Raji (cell line): ENCODE measurements at regions not wholly inside any gene's neighbourhood (a gene's known extent, or its start where the extent isn't known, plus 50 kb on each side); places are given as distances from the start of the nearest gene placed in this dataset.
A peak's percentile ranks its signal among the peaks of the same experiment; 100 is the strongest.

ENCODE experiments used
- POLR2A ChIP-seq: IDR thresholded peaks from 2 replicates; pipeline ENCODE4 v1.6.1; 2011; ENCODE audit warnings: low read depth, low read length, control low read depth; ENCODE audit not compliant: insufficient read depth

- TF ChIP-seq POLR2A, result no peak
Measured at GRCh38 chr4:38314663-38315062, 349.3 kb upstream of the KLF3 start.

GRCh38 chr4:38315286-38315685, 348.7 kb upstream of the KLF3 start:
- no peak for TF ChIP-seq POLR2A

GRCh38 chr4:38316045-38316444, 348.0 kb upstream of the KLF3 start:
- no peak for TF ChIP-seq POLR2A

DNA sequence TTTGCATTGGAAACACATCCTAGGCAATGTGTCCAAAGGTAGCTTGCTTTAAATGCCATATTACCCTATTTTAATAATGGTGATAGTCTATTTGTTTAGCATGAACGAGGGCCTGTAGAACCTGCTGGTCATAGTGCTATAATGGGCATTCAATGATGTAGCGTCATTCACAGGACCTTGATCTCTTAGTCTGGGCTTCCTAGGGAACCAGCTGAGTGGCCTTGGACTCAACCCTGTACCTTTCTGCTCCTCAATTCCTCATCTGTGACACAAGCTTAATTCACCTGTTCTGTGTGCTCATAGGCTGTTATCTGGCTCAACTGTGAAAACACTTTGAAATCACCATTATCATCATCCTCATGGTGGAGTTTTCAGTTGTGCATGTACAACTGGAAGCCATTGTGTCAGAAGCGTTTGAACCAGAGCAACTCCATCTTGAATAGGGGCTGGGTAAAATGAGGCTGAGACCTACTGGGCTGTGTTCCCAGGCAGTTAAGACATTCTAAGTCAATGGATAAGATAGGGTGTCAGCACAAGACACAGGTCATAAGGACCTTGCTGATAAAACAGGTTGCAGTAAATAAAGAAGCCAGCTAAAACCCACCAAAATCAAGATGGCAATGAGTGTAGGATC, 346.8 kb upstream of the KLF3 start:
- TF ChIP-seq POLR2A, result no peak

DNA sequence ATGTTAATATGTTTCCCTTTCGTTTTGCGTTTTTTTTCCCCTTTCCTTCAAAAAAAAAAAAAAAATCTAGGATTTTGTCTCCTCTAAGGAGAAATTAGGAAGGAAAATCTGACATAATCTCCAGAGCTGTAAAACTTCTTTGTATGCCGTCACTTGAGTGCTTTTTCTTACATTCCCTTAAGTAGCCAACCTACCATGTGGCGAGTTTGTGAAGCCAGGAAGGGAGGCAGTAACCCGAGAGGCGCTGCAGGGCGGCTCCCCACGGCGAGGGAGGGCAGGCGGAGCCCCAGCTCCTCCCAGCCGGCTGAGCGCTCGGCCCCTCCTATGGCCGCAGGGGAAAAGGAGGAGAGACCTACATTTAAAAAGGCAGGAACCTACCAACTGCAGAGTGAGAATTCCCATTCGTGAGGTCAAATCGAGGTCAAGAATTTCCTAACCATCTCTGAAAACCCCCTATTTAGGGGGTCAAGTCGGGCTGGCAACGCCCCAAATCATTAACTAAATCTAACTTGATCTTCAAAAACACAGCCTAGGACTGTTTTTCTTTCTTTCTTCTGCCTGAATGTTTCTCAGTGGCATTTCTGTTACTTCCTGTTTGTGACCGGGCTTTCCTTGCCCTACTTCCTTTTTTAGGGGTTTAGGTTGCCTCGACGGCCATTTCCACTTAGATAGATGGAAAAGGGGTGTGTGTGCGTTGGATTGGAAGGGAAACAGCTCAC, 345.1 kb upstream of the KLF3 start:
- peak; percentile 62 for TF ChIP-seq POLR2A

DNA sequence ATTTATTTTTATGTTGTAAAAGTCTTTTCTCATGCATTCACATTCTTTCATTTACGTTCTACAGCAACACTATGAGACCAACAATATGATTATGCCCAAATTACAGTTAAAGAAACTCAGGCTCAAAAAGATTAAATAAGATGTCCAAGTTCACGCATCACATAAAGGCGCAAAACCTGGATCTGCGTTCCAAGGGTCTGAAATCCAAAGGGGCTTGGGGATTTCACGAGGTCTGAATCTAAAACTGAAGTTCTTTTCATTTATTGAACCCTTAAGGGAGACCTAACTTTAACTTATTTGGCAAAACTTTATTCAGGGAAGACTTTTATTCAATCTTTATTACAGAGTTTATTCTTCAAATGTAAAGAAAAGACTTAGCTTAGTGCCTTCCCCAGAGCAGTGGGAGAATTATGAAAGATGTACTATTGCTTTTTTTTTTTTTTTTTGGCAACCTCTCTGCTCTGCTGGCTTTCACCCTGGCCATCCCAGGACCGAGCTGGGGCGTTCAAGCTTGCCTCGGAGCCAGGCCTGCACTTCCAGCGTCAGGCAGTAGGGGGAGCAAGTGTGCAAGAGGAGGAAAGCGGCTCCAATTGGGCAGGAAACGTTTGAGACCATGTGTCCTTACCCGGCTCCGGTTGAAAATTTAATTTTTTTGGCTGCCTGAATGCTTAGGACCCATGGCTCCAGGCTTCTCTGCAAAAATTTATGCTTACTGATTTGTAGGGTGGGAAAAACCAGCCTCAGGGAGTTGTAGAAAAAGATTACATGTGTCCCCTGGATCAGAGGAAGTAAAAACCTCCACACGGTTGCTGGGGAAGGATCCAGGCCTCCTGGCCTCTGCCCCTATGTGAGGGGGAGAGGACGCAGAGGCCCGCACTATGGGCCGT, 344.3 kb upstream of the KLF3 start:
- TF ChIP-seq POLR2A, result no peak

DNA sequence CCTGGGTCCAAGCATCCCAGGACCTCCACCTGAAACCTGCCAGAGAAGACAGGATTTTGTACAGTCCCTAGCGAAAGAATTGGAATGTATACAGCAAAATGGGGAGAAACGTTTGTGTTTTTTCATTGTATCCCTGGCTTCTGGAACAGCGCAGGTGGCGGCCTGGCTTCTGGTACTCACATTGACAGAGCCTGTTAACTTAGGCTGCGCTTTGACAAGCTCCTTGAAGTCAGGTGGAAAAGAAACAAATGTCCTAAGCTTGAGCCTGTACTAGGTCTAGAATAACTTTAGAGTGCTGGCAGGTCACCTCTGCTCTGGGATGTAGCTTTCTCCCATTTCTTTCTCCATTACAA, 343.7 kb upstream of the KLF3 start:
- no peak for TF ChIP-seq POLR2A

DNA sequence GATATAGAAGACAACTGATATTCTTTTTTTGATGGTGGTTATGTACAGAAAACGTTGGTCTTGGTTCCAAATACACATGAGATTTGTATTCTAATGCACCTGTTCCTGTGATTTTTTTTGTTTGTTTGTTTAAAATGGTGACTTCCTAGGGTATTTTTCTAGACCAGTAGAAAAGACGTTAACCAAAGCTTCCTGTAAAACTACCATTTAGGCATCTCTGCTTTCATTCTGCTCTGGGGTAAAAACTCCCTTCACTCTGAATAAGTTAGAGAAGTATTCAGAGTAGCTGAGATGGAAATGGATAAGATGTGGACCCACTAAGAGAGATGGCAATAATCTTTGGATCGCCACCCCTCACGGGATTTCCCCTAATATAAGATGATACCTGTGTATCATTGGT, 343.2 kb upstream of the KLF3 start:
- TF ChIP-seq POLR2A, result no peak

DNA sequence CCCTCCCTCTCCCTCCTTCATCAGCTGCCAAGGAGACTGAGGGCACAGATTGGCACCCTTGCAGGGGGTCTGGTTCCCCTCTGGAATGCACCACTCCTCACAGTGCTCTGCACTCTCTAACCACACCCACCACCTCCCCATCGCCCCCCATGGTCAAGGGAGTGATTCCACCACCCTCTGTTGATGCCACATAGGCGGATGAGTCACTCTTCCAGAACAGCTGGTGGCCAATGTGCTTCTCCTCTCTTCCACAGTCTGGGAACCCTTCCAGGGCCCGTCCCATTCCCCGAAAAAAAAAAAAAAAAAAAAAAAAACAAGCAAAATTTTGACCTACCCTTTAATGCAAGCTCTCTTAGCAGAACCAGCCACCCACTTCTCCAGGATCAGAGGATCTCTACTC, 341.3 kb upstream of the KLF3 start:
- TF ChIP-seq POLR2A, result no peak

DNA sequence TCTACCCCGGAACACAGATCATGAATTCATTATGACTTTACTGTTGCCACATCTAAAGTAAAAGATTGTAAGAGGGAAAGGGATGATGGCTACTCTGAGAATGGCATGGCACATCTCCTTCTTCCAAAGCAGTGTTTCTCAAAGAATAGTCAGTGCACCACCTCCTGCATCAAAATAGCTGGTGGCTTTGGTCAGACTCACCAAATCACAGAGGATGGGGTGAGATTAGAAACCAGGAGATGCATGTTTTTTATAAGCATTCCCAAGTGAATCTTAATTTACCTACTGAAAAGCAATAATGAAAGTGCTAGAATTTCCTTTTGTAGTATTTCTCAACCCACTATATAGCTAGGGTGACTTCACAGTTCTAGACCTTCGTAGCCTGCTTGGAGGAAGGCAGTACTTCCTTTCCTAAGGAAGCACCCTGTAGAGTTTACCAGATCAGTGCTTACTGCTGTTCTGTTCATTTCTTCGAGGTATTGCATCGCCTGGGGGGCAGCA, 340.8 kb upstream of the KLF3 start:
- peak; percentile 21; the same call in 1 of the 2 replicates for TF ChIP-seq POLR2A

DNA sequence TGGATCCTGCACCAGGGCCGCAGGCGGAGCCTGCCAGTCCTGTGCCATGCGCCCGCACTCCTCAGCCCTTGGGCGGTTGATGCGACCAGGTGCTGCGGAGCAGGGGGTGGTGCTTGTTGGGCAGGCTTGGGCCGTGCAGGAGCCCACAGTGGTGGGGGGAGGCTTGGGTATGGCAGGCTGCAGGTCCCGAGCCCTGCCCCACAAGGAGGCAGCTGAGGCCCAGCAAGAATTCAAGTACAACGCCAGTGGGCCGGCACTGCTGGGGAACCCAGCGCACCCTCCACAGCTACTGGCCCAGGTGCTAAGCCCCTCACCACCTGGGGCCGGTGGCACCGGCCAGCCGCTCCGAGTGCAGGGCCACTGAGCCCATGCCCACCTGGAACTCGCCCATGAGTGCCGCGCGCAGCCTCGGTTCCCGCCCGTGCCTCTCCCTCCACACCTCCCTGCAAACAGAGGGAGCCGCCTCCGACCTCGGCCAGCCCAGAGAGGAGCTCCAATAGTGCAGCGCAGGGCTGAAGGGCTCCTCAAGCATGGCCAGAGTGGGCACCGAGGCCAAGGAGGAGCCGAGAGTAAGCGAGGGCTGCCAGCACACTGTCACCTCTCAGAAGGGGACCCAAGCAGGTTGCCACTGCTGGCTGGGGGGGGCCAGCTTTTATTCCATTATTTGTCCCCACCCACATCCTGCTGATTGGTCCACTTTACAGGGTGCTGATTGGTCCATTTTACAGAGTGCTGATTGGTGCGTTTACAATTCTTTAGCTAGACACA, 339.0 kb upstream of the KLF3 start:
- TF ChIP-seq POLR2A, result no peak

GRCh38 chr4:38325629-38325913, 338.4 kb upstream of the KLF3 start:
- no peak for TF ChIP-seq POLR2A

DNA sequence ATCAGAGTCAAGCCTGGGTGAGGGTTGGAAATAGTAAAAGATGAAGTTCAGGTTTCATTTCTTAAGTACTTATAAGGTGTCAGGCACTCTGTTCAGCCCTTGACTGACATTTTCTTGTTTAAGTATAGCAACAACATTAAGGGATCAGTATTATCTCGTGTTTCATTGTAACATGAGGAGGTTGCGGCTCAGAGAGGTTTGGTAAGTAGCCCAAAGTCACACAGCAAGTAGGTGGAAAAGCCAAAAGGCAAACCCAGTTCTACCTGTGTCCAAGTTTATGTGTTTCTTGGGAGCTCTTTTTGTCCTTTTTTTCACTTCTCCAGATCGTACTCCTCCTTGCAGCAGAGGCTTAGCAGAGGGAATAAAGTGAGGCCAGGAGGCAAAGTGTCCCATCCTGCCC, 337.5 kb upstream of the KLF3 start:
- TF ChIP-seq POLR2A, result no peak

GRCh38 chr4:38327174-38327573, 336.8 kb upstream of the KLF3 start:
- no peak for TF ChIP-seq POLR2A
